Uterus (tissue), 3 donors: ENCODE measurements at regions not wholly inside any gene's neighbourhood (a gene's known extent, or its start where the extent isn't known, plus 50 kb on each side); places are given as distances from the start of the nearest gene placed in this dataset.

Experiments used
- DNase-seq, 2 donors: peaks; one replicate each; pipeline ENCODE4 v3.0.0-alpha.2; 2019 to 2020
- H3K27ac ChIP-seq, 2 donors: fragments of 200-600 bp; sonication (generic); 1 replicate in 1 of 2; 2 replicates in 1 of 2; pipeline ENCODE4 v1.5.1; 2016 to 2018
- H3K27me3 ChIP-seq, 2 donors: fragments of 200-600 bp; sonication (generic); one replicate each; pipeline ENCODE4 v1.5.1; 2018 to 2019; ENCODE audit warnings: control low read depth in 1 of 2
- H3K36me3 ChIP-seq, 2 donors: fragments of 200-600 bp; sonication (generic); one replicate each; pipeline ENCODE4 v1.5.1; 2019; ENCODE audit warnings: control low read depth in 1 of 2
- H3K4me1 ChIP-seq, 2 donors: fragments of 200-600 bp; sonication (generic); one replicate each; pipeline ENCODE4 v1.5.1; 2018 to 2019; ENCODE audit warnings: control low read depth in 1 of 2
- H3K4me3 ChIP-seq, 2 donors: fragments of 200-600 bp; sonication (generic); 1 replicate in 1 of 2; 2 replicates in 1 of 2; pipeline ENCODE4 v1.5.1; 2018 to 2019; ENCODE audit warnings: mild to moderate bottlenecking in 1 of 2
- H3K9me3 ChIP-seq, 2 donors: fragments of 200-600 bp; sonication (generic); one replicate each; pipeline ENCODE4 v1.5.1; 2019; ENCODE audit warnings: control low read depth in 1 of 2
- POLR2A ChIP-seq, 2 donors: fragments of 450-650 bp; IDR thresholded peaks; one replicate each; pipeline ENCODE4 v1.6.1; 2016; ENCODE audit warnings: antibody characterized with exemption in 2 of 2, mild to moderate bottlenecking in 1 of 2, moderate library complexity in 1 of 2
- intact Hi-C: fragments of 100-400 bp; cut with DNase I; formaldehyde crosslinking; loops from one replicate; pipeline ENCODE4 v1.15.1; 2023; ENCODE audit warnings: low total_unique reads
- TF ChIP-seq, protein P1 (sequence below), 4 experiments: fragments of 200-600 bp in 2 of 4; fragments of 450-650 bp in 2 of 4; sonication (generic) in 2 of 4; IDR thresholded peaks; one replicate each; pipeline ENCODE4 v1.5.1; 2016 to 2019; ENCODE audit warnings: antibody characterized with exemption in 4 of 4, mild to moderate bottlenecking in 2 of 4, moderate library complexity in 1 of 4
- donor health status: DM: yes; HTN: yes; CAD: no.

DNA sequence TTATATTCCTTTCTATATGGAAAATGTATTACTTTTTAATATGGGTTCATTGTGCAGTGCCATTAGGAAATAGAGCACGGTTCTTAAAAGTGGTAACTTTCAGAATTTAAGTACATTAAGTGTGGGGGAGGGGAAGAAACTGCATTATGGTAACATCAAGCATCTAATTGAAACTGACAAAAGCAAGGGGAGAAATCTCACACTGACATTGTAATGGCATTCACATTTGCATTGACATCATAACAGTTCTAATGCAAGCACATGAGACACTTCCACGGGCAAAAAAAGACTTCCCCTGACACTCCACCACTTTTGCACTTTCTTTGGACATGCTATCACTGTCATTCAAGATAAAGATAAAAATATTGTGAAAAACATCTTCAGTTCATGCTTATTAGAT lies 431.3 kb upstream of the SMIM21 start:
- TF ChIP-seq POLR2A (IDR thresholded peaks at IDR 0.05), result no peak
- TF ChIP-seq, protein P1, sequence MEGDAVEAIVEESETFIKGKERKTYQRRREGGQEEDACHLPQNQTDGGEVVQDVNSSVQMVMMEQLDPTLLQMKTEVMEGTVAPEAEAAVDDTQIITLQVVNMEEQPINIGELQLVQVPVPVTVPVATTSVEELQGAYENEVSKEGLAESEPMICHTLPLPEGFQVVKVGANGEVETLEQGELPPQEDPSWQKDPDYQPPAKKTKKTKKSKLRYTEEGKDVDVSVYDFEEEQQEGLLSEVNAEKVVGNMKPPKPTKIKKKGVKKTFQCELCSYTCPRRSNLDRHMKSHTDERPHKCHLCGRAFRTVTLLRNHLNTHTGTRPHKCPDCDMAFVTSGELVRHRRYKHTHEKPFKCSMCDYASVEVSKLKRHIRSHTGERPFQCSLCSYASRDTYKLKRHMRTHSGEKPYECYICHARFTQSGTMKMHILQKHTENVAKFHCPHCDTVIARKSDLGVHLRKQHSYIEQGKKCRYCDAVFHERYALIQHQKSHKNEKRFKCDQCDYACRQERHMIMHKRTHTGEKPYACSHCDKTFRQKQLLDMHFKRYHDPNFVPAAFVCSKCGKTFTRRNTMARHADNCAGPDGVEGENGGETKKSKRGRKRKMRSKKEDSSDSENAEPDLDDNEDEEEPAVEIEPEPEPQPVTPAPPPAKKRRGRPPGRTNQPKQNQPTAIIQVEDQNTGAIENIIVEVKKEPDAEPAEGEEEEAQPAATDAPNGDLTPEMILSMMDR (IDR thresholded peaks at IDR 0.05), result no peak
- H3K36me3 ChIP-seq, result no peaks in the 10 kb centered on the region
- no peak for DNase-seq
- intact Hi-C loops, result no loop called here
- H3K4me1 ChIP-seq, result no peaks in the 10 kb centered on the region
- no peak overlapping the region for H3K27ac ChIP-seq
- H3K4me3 ChIP-seq, result no peak overlapping the region
- H3K9me3 ChIP-seq, result no peaks in the 10 kb centered on the region
- no peaks in the 10 kb centered on the region for H3K27me3 ChIP-seq

DNA sequence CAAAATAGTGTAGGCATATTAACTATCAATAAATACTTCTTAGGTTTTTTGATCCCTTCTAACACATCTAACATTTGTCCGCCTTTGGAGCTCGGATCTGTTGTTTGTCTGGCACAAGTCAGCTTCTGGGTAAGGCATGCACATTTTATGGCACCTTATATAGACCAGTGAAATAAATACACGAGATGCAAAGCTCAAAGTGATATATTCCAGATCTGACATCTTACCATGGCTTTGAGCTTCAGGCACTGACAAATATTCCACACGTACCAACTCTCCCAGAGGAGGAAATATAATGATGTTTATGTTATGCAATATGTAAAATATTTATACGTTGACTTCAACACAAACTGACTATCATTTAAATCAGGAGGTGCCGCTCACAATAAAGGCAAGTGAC lies 430.1 kb upstream of the SMIM21 start:
- Histone ChIP-seq H3K4me3 (no peak overlapping the region), H3K9me3 (no peaks in the 10 kb centered on the region), H3K4me1 (no peaks in the 10 kb centered on the region), H3K27ac (no peak overlapping the region), H3K27me3 (no peaks in the 10 kb centered on the region), H3K36me3 (no peaks in the 10 kb centered on the region)
- TF ChIP-seq POLR2A (IDR thresholded peaks at IDR 0.05), result no peak
- TF ChIP-seq, protein P1 (IDR thresholded peaks at IDR 0.05), result no peak
- DNase-seq, result no peak
- intact Hi-C loops, result no loop called here

DNA sequence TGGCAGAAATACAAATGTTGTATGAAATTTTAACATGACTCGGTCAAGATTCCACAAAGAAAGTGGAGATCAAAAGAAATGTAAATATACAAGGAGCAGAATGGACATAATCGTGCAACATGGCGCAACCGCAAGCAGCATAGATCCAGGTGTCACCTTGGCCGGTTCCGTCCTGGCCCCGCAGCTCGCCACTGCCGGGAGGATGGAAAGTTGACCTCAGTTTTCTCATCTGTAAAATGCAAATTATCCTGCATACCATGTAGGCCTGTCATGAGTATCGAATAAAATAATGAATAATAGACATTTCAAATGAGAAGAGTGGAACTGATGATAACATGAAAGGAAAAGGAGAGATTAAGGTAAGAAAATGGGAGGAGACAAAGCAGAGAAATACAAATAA lies 427.3 kb upstream of the SMIM21 start:
- intact Hi-C loops, result no loop called here
- no peaks in the 10 kb centered on the region for H3K4me1 ChIP-seq
- DNase-seq, result no peak
- TF ChIP-seq POLR2A (IDR thresholded peaks at IDR 0.05), result no peak
- TF ChIP-seq, protein P1 (IDR thresholded peaks at IDR 0.05), result no peak
- no peaks in the 10 kb centered on the region for H3K36me3 ChIP-seq
- no peak overlapping the region for H3K4me3 ChIP-seq
- H3K27ac ChIP-seq, result no peak overlapping the region
- no peaks in the 10 kb centered on the region for H3K9me3 ChIP-seq
- H3K27me3 ChIP-seq, result no peaks in the 10 kb centered on the region

DNA sequence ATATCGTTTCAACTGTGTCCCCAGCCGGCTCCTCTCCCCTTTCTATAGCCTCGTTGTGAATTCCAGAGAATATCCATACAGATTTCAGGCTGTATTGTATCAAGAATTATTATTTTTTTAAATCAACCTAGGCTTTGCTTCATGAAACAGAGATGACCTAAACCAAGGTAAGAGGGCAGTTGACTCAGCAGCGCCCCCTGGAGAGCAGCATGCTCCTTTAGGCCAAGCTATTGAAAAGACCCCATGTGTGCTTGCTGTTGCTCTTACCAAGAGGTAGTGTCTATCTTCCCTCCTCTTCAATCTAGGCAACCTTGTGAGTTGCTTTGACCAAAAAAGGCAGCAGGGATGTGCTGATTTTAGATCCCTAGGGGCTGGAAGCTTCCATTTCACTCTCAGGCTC lies 426.7 kb upstream of the SMIM21 start:
- DNase-seq, result no peak
- intact Hi-C loops, result no loop called here
- TF ChIP-seq, protein P1 (IDR thresholded peaks at IDR 0.05), result no peak
- no peak for TF ChIP-seq POLR2A (IDR thresholded peaks at IDR 0.05)
- Histone ChIP-seq H3K27ac (no peak overlapping the region), H3K9me3 (no peaks in the 10 kb centered on the region), H3K36me3 (no peaks in the 10 kb centered on the region), H3K4me1 (no peaks in the 10 kb centered on the region), H3K4me3 (no peak overlapping the region), H3K27me3 (no peaks in the 10 kb centered on the region)

DNA sequence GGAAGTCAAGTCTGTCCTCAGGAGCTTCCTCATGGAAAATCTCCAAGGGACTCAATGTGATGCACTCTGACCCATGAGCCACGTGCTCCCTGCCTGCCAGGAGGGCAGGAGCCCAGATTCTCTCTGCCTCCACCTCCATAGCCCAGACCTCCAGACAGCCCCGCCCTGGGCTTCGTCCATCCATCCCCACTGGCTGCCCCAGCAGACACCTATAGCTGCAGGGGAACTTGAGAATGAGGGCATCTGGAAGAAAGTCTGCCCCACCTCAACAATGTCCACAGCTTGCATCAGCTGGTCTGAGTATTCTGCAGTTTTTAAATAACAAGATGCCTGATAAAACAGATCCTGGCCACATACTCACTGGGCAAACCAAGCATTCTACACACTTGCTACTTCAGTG lies 418.8 kb upstream of the SMIM21 start:
- no peak for DNase-seq
- Histone ChIP-seq H3K9me3 (no peaks in the 10 kb centered on the region), H3K4me1 (no peaks in the 10 kb centered on the region), H3K27me3 (no peaks in the 10 kb centered on the region), H3K36me3 (no peaks in the 10 kb centered on the region), H3K4me3 (no peak overlapping the region), H3K27ac (no peak overlapping the region)
- TF ChIP-seq POLR2A (IDR thresholded peaks at IDR 0.05), result no peak
- TF ChIP-seq, protein P1 (IDR thresholded peaks at IDR 0.05), result no peak
- intact Hi-C loops, result no loop called here
